H1 (cell line): ENCODE measurements at regions not wholly inside any gene's neighbourhood (a gene's known extent, or its start where the extent isn't known, plus 50 kb on each side); places are given as distances from the start of the nearest gene placed in this dataset.
A peak's percentile ranks its signal among the peaks of the same experiment; 100 is the strongest.

Experiments used
- CEBPB ChIP-seq: IDR thresholded peaks from 2 replicates; pipeline ENCODE4 v1.6.1; 2012; ENCODE audit warnings: low read depth, low read length
- EGR1 ChIP-seq: IDR thresholded peaks from 2 replicates; pipeline ENCODE4 v1.6.1; 2011; ENCODE audit warnings: low read depth, low read length, borderline replicate concordance
- EZH2 ChIP-seq: fragments of 200-600 bp; sonication (generic); IDR thresholded peaks from 2 replicates; pipeline ENCODE4 v1.7.1; 2012; ENCODE audit warnings: low read depth, mild to moderate bottlenecking, moderate library complexity, low read length, inconsistent platforms; ENCODE audit not compliant: severe bottlenecking
- JUN ChIP-seq: IDR thresholded peaks from 2 replicates; pipeline ENCODE4 v1.6.1; 2011; ENCODE audit warnings: low read depth, mild to moderate bottlenecking, improper control_type of control experiment, low read length
- KDM1A ChIP-seq: fragments of 200-600, 300-600 bp; sonication (generic); IDR thresholded peaks from 2 replicates; pipeline ENCODE4 v1.7.1; 2016; ENCODE audit warnings: mild to moderate bottlenecking, low read length, borderline replicate concordance
- POLR2A ChIP-seq, 2 experiments: IDR thresholded peaks; 1 replicate in 1 of 2; 2 replicates in 1 of 2; pipeline ENCODE4 v1.6.1; 2011; ENCODE audit warnings: low read depth in 2 of 2, low read length in 2 of 2, mild to moderate bottlenecking in 2 of 2; ENCODE audit errors: control extremely low read depth in 1 of 2
- POLR2AphosphoS5 ChIP-seq: IDR thresholded peaks from 2 replicates; pipeline ENCODE4 v1.6.1; 2011; ENCODE audit warnings: low read depth, low read length
- SIN3A ChIP-seq, 2 experiments: IDR thresholded peaks in 1 of 2; conservative IDR thresholded peaks in 1 of 2; 2 replicates each; pipeline ENCODE4 v1.6.1; 2011 to 2012; ENCODE audit warnings: low read length in 2 of 2, improper control_type of control experiment in 1 of 2, low read depth in 1 of 2, mild to moderate bottlenecking in 1 of 2
- TF ChIP-seq, protein P1 (sequence below), 3 experiments: IDR thresholded peaks; 1 replicate in 2 of 3; 2 replicates in 1 of 3; pipeline versions ENCODE4 v1.5.1 to v1.6.1; 2011; ENCODE audit warnings: low read length in 3 of 3, mild to moderate bottlenecking in 3 of 3, inconsistent platforms in 2 of 3, low read depth in 1 of 3, moderate library complexity in 1 of 3; ENCODE audit not compliant: insufficient read depth in 1 of 3; ENCODE audit errors: control extremely low read depth in 1 of 3

DNA sequence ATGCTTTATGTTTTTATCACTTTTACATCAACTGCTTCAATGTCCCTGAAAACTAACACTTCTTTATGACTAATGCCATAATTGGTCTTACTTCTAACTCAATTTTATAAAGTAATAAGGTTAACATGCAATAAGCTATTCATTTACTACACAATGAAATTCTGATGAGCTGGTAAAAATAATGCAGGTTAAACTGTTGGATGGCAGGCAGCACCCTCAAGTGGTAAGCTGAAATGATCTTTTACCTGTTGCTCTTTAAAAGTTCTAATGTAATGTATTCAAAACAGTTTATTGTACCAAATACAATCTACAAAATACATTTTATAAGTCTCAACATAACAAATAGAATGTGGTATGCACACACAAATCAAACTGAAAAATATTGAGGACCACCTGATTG lies 1280.3 kb downstream of the CDH8 start:
- TF ChIP-seq EZH2 (no peak), EGR1 (no peak), JUN (no peak), POLR2A (IDR thresholded peaks at IDR 0.05; ENCODE audit: control extremely low read depth in 1 of 2, low read depth in 2 of 2, low read length in 2 of 2) (no peak), CEBPB (no peak), KDM1A (no peak), POLR2AphosphoS5 (no peak), SIN3A (conservative IDR thresholded peaks at IDR 0.05 in 1 of 2, IDR thresholded peaks at IDR 0.05 in 1 of 2; ENCODE audit: low read depth in 1 of 2, low read length in 2 of 2) (no peak)
- TF ChIP-seq, protein P1, sequence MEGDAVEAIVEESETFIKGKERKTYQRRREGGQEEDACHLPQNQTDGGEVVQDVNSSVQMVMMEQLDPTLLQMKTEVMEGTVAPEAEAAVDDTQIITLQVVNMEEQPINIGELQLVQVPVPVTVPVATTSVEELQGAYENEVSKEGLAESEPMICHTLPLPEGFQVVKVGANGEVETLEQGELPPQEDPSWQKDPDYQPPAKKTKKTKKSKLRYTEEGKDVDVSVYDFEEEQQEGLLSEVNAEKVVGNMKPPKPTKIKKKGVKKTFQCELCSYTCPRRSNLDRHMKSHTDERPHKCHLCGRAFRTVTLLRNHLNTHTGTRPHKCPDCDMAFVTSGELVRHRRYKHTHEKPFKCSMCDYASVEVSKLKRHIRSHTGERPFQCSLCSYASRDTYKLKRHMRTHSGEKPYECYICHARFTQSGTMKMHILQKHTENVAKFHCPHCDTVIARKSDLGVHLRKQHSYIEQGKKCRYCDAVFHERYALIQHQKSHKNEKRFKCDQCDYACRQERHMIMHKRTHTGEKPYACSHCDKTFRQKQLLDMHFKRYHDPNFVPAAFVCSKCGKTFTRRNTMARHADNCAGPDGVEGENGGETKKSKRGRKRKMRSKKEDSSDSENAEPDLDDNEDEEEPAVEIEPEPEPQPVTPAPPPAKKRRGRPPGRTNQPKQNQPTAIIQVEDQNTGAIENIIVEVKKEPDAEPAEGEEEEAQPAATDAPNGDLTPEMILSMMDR (IDR thresholded peaks at IDR 0.05; ENCODE audit: control extremely low read depth in 1 of 3, insufficient read depth in 1 of 3, low read depth in 1 of 3, low read length in 3 of 3), result peak in 1 of 3 experiments; percentile 26; a peak in 1 of 4 replicates
